ENCODE measurements at regions not wholly inside any gene's neighbourhood (a gene's known extent, or its start where the extent isn't known, plus 50 kb on each side); places are given as distances from the start of the nearest gene placed in this dataset.

DNA sequence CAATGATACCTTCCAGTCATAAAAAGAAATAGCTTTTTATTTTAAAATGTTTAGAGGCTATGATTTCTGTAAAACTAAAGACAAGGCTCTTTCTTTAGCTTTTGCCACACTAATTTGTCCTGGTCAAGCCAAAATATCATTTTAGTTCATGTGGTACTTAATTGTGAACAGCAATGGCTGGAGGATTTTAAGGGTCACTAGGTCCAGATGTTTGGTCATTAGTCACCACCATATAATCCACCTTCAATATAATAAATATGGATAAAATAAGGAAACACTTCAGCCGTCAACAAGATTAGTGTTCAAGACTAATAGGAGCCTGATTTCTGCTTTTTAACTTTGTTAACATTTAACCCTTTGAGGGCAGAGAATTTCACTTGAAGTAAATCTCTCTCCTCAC is 50.0 kb upstream of the HGF start:
- no peaks in the 10 kb centered on the region for H3K9me3 ChIP-seq (ENCODE audit: control insufficient read depth, low read length)
- DNase-seq: no peak
- H3K4me3 ChIP-seq (ENCODE audit: low read length in 2 of 2): no peak overlapping the region
- no peaks in the 10 kb centered on the region for H3K36me3 ChIP-seq (ENCODE audit: control insufficient read depth in 1 of 2, insufficient read depth in 2 of 2, low read length in 1 of 2)
- ATAC-seq (ENCODE audit: low FRiP score): no peak
- intact Hi-C loops (cut with DNase I): no loop called here
- 59 to 60% methylated on average over 1 of the region's 1 CpG for WGBS, 2 donors
- no peaks in the 10 kb centered on the region for H3K4me1 ChIP-seq (ENCODE audit: control insufficient read depth in 1 of 2, insufficient read depth in 2 of 2, low read length in 2 of 2)
- H3K27ac ChIP-seq (ENCODE audit: low read depth in 1 of 2, low read length in 2 of 2): no peak overlapping the region
- H3K27me3 ChIP-seq (ENCODE audit: control insufficient read depth in 1 of 2, insufficient read depth in 2 of 2, low read length in 1 of 2): no peaks in the 10 kb centered on the region

All from aorta (tissue), 5 donors.